ENCODE measurements at regions not wholly inside any gene's neighbourhood (a gene's known extent, or its start where the extent isn't known, plus 50 kb on each side); places are given as distances from the start of the nearest gene placed in this dataset.

DNA sequence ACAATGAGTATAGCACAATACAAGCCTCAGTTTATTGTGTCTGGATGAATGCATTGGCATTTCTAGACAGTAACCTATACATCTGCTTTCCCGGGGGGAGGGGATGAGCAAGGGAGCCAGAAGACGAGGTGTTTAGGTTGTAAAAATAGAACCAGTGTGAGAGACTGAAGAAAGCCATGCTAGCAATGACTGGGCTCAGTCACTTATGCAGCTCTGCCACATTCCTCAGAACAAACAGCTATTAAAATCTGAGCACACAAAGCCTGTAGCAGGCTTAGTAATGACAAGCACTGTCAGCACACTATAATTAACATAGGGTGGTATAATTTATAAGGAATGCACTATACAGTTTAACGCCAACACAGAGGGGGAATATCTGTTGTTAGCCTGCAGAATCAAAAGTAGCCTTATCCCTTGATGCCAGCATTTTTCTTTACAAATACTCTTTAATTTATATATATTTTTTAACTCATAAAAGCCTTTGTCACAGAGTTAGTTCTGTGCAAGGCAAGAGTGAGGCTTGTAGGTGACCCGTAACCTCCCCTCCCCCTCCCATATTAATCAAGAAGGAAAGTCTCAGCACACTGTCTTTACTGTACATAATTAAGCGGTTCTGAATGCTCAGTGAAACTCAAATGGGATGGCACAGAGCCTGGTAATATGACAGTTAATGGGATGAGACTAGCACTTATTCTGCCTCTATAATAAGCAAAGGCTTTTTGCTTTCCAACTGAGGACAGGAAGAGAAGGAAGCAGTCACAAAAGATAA, 295.4 kb downstream of the CSNK1G3 start:
- Histone ChIP-seq H3K4me3 (ENCODE audit: extremely low read depth, insufficient read depth, low read length, poor library complexity, severe bottlenecking) (no peak overlapping the region), H3K36me3 (ENCODE audit: control insufficient read depth, insufficient read depth, low read length) (no peaks in the 10 kb centered on the region), H3K4me1 (ENCODE audit: control insufficient read depth, insufficient read depth, low read length, poor library complexity, severe bottlenecking) (peaks cover 56% of the 10 kb centered on the region), H3K27ac (ENCODE audit: low read depth, low read length, severe bottlenecking) (peak overlapping the region; percentile 71), H3K9me3 (ENCODE audit: control insufficient read depth, low read length) (no peaks in the 10 kb centered on the region)
- 50% methylated on average over 1 of the region's 5 CpGs; no CpG with 5 or more reads in 1 of the 2 experiments for WGBS, 2 experiments (ENCODE audit: insufficient coverage in 2 of 2)

- peaks cover 61% of the 10 kb centered on the region for H3K4me1 ChIP-seq (ENCODE audit: control insufficient read depth, insufficient read depth, low read length, poor library complexity, severe bottlenecking)
Observed at GRCh38 chr5:123806644-123807043, 294.7 kb downstream of the CSNK1G3 start.

GRCh38 chr5:123805300-123805699, 293.3 kb downstream of the CSNK1G3 start:
- H3K27ac ChIP-seq (ENCODE audit: low read depth, low read length, severe bottlenecking) = no peak overlapping the region
- no peak overlapping the region for H3K4me3 ChIP-seq (ENCODE audit: extremely low read depth, insufficient read depth, low read length, poor library complexity, severe bottlenecking)
- H3K36me3 ChIP-seq (ENCODE audit: control insufficient read depth, insufficient read depth, low read length) = no peaks in the 10 kb centered on the region
- H3K4me1 ChIP-seq (ENCODE audit: control insufficient read depth, insufficient read depth, low read length, poor library complexity, severe bottlenecking) = peaks cover 55% of the 10 kb centered on the region
- no peaks in the 10 kb centered on the region for H3K9me3 ChIP-seq (ENCODE audit: control insufficient read depth, low read length)

More at GRCh38 chr5:123806644-123807043, 294.7 kb downstream of the CSNK1G3 start:
- WGBS, 2 experiments (ENCODE audit: insufficient coverage in 2 of 2) = 83% methylated on average over 1 of the region's 1 CpG; no CpG with 5 or more reads in 1 of the 2 experiments
- peak overlapping the region; percentile 71 for H3K27ac ChIP-seq (ENCODE audit: low read depth, low read length, severe bottlenecking)
- no peaks in the 10 kb centered on the region for H3K36me3 ChIP-seq (ENCODE audit: control insufficient read depth, insufficient read depth, low read length)
- no peaks in the 10 kb centered on the region for H3K9me3 ChIP-seq (ENCODE audit: control insufficient read depth, low read length)
- no peak overlapping the region for H3K4me3 ChIP-seq (ENCODE audit: extremely low read depth, insufficient read depth, low read length, poor library complexity, severe bottlenecking)

DNA sequence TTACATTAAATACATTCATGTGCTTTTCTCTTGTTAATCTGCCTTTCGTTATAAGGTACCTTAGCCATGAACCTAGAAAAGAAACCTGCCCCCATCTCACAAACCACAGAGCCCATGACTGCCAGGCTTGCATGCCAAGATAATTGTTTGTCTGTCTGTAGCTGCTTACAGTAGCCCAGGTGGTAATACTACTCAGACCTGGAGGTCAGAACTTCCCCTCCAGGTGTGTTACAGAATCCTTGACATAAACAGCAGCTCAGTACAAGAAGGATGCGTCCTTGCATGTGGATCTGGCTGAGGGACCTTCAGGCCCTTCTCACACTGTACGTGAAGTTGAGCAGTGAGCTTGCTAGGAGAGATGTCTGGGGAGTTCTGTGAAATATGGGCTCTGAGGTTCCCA, 291.4 kb downstream of the CSNK1G3 start:
- WGBS, 2 experiments (ENCODE audit: insufficient coverage in 2 of 2) = 88 to 89% methylated on average over 1 to 3 of the region's 3 CpGs
- H3K27ac ChIP-seq (ENCODE audit: low read depth, low read length, severe bottlenecking) = no peak overlapping the region
- H3K4me3 ChIP-seq (ENCODE audit: extremely low read depth, insufficient read depth, low read length, poor library complexity, severe bottlenecking) = no peak overlapping the region
- peaks cover 42% of the 10 kb centered on the region for H3K4me1 ChIP-seq (ENCODE audit: control insufficient read depth, insufficient read depth, low read length, poor library complexity, severe bottlenecking)
- H3K9me3 ChIP-seq (ENCODE audit: control insufficient read depth, low read length) = no peaks in the 10 kb centered on the region
- no peaks in the 10 kb centered on the region for H3K36me3 ChIP-seq (ENCODE audit: control insufficient read depth, insufficient read depth, low read length)

GRCh38 chr5:123802298-123802951, 290.4 kb downstream of the CSNK1G3 start:
- H3K4me3 ChIP-seq (ENCODE audit: extremely low read depth, insufficient read depth, low read length, poor library complexity, severe bottlenecking) = no peak overlapping the region
- H3K4me1 ChIP-seq (ENCODE audit: control insufficient read depth, insufficient read depth, low read length, poor library complexity, severe bottlenecking) = peaks cover 33% of the 10 kb centered on the region
- peak overlapping the region; percentile 48 for H3K27ac ChIP-seq (ENCODE audit: low read depth, low read length, severe bottlenecking)
- no peaks in the 10 kb centered on the region for H3K9me3 ChIP-seq (ENCODE audit: control insufficient read depth, low read length)
- no peaks in the 10 kb centered on the region for H3K36me3 ChIP-seq (ENCODE audit: control insufficient read depth, insufficient read depth, low read length)
- WGBS, 2 experiments (ENCODE audit: insufficient coverage in 2 of 2) = 14 to 33% methylated on average over 1 of the region's 4 CpGs

GRCh38 chr5:123800640-123801039, 288.7 kb downstream of the CSNK1G3 start:
- H3K36me3 ChIP-seq (ENCODE audit: control insufficient read depth, insufficient read depth, low read length) = no peaks in the 10 kb centered on the region
- no peak overlapping the region for H3K4me3 ChIP-seq (ENCODE audit: extremely low read depth, insufficient read depth, low read length, poor library complexity, severe bottlenecking)
- no peaks in the 10 kb centered on the region for H3K9me3 ChIP-seq (ENCODE audit: control insufficient read depth, low read length)
- no peak overlapping the region for H3K27ac ChIP-seq (ENCODE audit: low read depth, low read length, severe bottlenecking)
- peaks cover 23% of the 10 kb centered on the region for H3K4me1 ChIP-seq (ENCODE audit: control insufficient read depth, insufficient read depth, low read length, poor library complexity, severe bottlenecking)
- 67 to 88% methylated on average over 1 of the region's 1 CpG for WGBS, 2 experiments (ENCODE audit: insufficient coverage in 2 of 2)

DNA sequence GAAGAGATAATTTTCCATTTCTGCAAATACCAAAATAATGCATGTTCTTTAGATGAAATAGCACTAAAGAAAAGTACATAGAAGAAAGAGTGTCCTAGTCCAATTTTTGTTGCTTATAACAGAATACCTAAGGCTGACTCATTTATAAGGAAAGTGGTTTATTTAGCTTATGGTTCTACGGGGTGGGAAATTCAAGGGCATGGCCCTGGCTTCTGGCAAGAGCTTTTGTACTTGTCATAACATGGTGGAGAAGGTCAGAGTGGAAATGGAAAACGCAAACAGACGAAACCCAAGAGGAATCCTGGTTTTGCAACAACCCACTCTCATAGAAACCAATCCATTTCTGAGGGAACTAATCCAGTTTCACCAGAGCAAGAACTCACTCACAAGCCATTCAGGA, 283.7 kb downstream of the CSNK1G3 start:
- WGBS, 2 experiments (ENCODE audit: insufficient coverage in 2 of 2) = 100% methylated on average over 2 of the region's 3 CpGs
- Histone ChIP-seq H3K9me3 (ENCODE audit: control insufficient read depth, low read length) (no peaks in the 10 kb centered on the region), H3K36me3 (ENCODE audit: control insufficient read depth, insufficient read depth, low read length) (no peaks in the 10 kb centered on the region), H3K27ac (ENCODE audit: low read depth, low read length, severe bottlenecking) (no peak overlapping the region), H3K4me1 (ENCODE audit: control insufficient read depth, insufficient read depth, low read length, poor library complexity, severe bottlenecking) (peaks cover 1% of the 10 kb centered on the region), H3K4me3 (ENCODE audit: extremely low read depth, insufficient read depth, low read length, poor library complexity, severe bottlenecking) (no peak overlapping the region)

GRCh38 chr5:123790226-123790625, 278.2 kb downstream of the CSNK1G3 start:
- Histone ChIP-seq H3K36me3 (ENCODE audit: control insufficient read depth, insufficient read depth, low read length) (no peaks in the 10 kb centered on the region), H3K9me3 (ENCODE audit: control insufficient read depth, low read length) (peaks cover 19% of the 10 kb centered on the region), H3K27ac (ENCODE audit: low read depth, low read length, severe bottlenecking) (no peak overlapping the region), H3K4me3 (ENCODE audit: extremely low read depth, insufficient read depth, low read length, poor library complexity, severe bottlenecking) (no peak overlapping the region), H3K4me1 (ENCODE audit: control insufficient read depth, insufficient read depth, low read length, poor library complexity, severe bottlenecking) (peaks cover 9% of the 10 kb centered on the region)
- WGBS, 2 experiments (ENCODE audit: insufficient coverage in 2 of 2) = no CpG with 5 or more reads among the region's 2 CpGs

DNA sequence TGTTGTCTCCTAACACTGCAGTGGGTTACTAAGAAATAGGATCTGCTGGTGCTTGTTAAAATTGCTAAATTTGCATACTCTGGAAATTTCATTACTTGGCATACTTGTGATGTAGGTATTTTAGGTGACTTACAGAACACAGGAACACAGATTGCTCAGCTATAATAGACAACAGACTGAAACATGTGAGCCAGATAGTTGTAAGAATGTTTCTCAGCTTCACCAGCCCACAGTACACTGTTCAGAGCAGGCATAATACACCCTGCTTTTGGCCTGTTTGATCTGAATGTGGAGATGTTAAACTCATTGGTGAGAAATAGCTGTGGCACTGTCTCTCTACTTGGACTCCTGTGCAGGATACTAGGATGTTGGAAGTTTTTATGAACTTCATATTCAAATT, 275.7 kb downstream of the CSNK1G3 start:
- no peak overlapping the region for H3K4me3 ChIP-seq (ENCODE audit: extremely low read depth, insufficient read depth, low read length, poor library complexity, severe bottlenecking)
- H3K27ac ChIP-seq (ENCODE audit: low read depth, low read length, severe bottlenecking) = no peak overlapping the region
- no peaks in the 10 kb centered on the region for H3K36me3 ChIP-seq (ENCODE audit: control insufficient read depth, insufficient read depth, low read length)
- peaks cover 17% of the 10 kb centered on the region for H3K4me1 ChIP-seq (ENCODE audit: control insufficient read depth, insufficient read depth, low read length, poor library complexity, severe bottlenecking)
- H3K9me3 ChIP-seq (ENCODE audit: control insufficient read depth, low read length) = peaks cover 19% of the 10 kb centered on the region

GRCh38 chr5:123787136-123787535, 275.2 kb downstream of the CSNK1G3 start:
- Histone ChIP-seq H3K4me3 (ENCODE audit: extremely low read depth, insufficient read depth, low read length, poor library complexity, severe bottlenecking) (no peak overlapping the region), H3K27ac (ENCODE audit: low read depth, low read length, severe bottlenecking) (no peak overlapping the region)
- whole genome bisulfite sequencing, 2 experiments (ENCODE audit: insufficient coverage in 2 of 2) = no CpG with 5 or more reads among the region's 1 CpG

DNA sequence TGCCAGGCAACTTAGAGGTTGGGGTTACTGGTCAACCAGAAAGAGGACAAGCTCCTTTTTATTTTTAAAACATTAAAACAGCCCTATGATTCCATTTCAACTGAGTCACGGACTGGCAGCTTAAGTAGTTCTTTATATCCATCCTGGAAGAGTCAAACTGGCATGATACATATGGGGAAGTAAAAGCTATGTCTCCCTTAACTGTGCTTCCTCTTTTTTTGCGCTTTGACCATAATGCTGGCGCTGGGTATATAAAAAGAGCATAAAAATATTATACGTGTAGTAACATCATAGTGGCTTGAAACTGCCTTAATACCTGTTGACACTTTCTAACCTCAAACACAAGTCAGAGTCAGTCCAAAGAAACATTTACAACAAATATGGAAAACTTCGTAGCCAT, 274.4 kb downstream of the CSNK1G3 start:
- 100% methylated on average over 1 of the region's 5 CpGs; no CpG with 5 or more reads in 1 of the 2 experiments for WGBS, 2 experiments (ENCODE audit: insufficient coverage in 2 of 2)
- Histone ChIP-seq H3K27ac (ENCODE audit: low read depth, low read length, severe bottlenecking) (no peak overlapping the region), H3K36me3 (ENCODE audit: control insufficient read depth, insufficient read depth, low read length) (no peaks in the 10 kb centered on the region), H3K9me3 (ENCODE audit: control insufficient read depth, low read length) (peaks cover 19% of the 10 kb centered on the region), H3K4me3 (ENCODE audit: extremely low read depth, insufficient read depth, low read length, poor library complexity, severe bottlenecking) (no peak overlapping the region), H3K4me1 (ENCODE audit: control insufficient read depth, insufficient read depth, low read length, poor library complexity, severe bottlenecking) (peaks cover 17% of the 10 kb centered on the region)

More at GRCh38 chr5:123787136-123787535, 275.2 kb downstream of the CSNK1G3 start:
- Histone ChIP-seq H3K4me1 (ENCODE audit: control insufficient read depth, insufficient read depth, low read length, poor library complexity, severe bottlenecking) (peaks cover 17% of the 10 kb centered on the region), H3K36me3 (ENCODE audit: control insufficient read depth, insufficient read depth, low read length) (no peaks in the 10 kb centered on the region), H3K9me3 (ENCODE audit: control insufficient read depth, low read length) (peaks cover 19% of the 10 kb centered on the region)
